Astrocyte (in vitro differentiated cells and primary cell): ENCODE measurements at regions not wholly inside any gene's neighbourhood (a gene's known extent, or its start where the extent isn't known, plus 50 kb on each side); places are given as distances from the start of the nearest gene placed in this dataset.

ENCODE experiments used
- CTCF ChIP-seq: IDR thresholded peaks from 2 replicates; pipeline ENCODE4 v1.5.1; 2011; ENCODE audit warnings: low read depth, mild to moderate bottlenecking, inconsistent platforms, low read length, moderate library complexity; ENCODE audit not compliant: insufficient read depth
- EZH2 ChIP-seq: IDR thresholded peaks from 2 replicates; pipeline ENCODE4 v1.6.1; 2012; ENCODE audit warnings: mild to moderate bottlenecking, low read length, inconsistent platforms; ENCODE audit not compliant: insufficient read depth

- TF ChIP-seq CTCF: no peak
- no peak for TF ChIP-seq EZH2
These were observed 450.5 kb upstream of the MEX3C start for GRCh38 chr18:51647942-51648341.
